ENCODE measurements at regions not wholly inside any gene's neighbourhood (a gene's known extent, or its start where the extent isn't known, plus 50 kb on each side); places are given as distances from the start of the nearest gene placed in this dataset.

- H3K36me3 ChIP-seq (ENCODE audit: insufficient read depth in 1 of 2, low read depth in 1 of 2), result no peaks in the 10 kb centered on the region
- no peaks in the 10 kb centered on the region for H3K27me3 ChIP-seq (ENCODE audit: insufficient read depth in 3 of 3, low read length in 2 of 3)
- no peaks in the 10 kb centered on the region for H3K9me3 ChIP-seq
- no peak for DNase-seq
- no peak overlapping the region for H3K4me3 ChIP-seq
- no peak overlapping the region for H3K27ac ChIP-seq
- 69 to 75% (median 73%) methylated on average over 3 of the region's 3 CpGs for WGBS, 3 donors
- no peak for TF ChIP-seq CTCF (IDR thresholded peaks at IDR 0.05)
- no peaks in the 10 kb centered on the region for H3K4me1 ChIP-seq
- ATAC-seq, result no peak
- intact Hi-C loops (cut with DNase I), result no loop called here
Observed at GRCh38 chr20:19070681-19071445, 141.6 kb upstream of the SLC24A3 start.

GRCh38 chr20:19071446-19071725 is 141.1 kb upstream of the SLC24A3 start:
- no peak for DNase-seq
- no peak for TF ChIP-seq CTCF (IDR thresholded peaks at IDR 0.05)
- Histone ChIP-seq H3K4me1 (no peaks in the 10 kb centered on the region), H3K27me3 (ENCODE audit: insufficient read depth in 3 of 3, low read length in 2 of 3) (no peaks in the 10 kb centered on the region), H3K27ac (no peak overlapping the region), H3K36me3 (ENCODE audit: insufficient read depth in 1 of 2, low read depth in 1 of 2) (no peaks in the 10 kb centered on the region), H3K9me3 (no peaks in the 10 kb centered on the region), H3K4me3 (no peak overlapping the region)
- 65 to 81% (median 79%) methylated on average over 3 of the region's 3 CpGs for WGBS, 3 donors
- ATAC-seq, result no peak
- intact Hi-C loops (cut with DNase I), result no loop called here

GRCh38 chr20:19071902-19072498 is 140.4 kb upstream of the SLC24A3 start:
- H3K36me3 ChIP-seq (ENCODE audit: insufficient read depth in 1 of 2, low read depth in 1 of 2), result no peaks in the 10 kb centered on the region
- intact Hi-C loops (cut with DNase I), result no loop called here
- no peak overlapping the region for H3K4me3 ChIP-seq
- no peaks in the 10 kb centered on the region for H3K9me3 ChIP-seq
- TF ChIP-seq CTCF (IDR thresholded peaks at IDR 0.05), result no peak
- 82 to 89% (median 87%) methylated on average over 2 of the region's 2 CpGs for WGBS, 3 donors
- H3K4me1 ChIP-seq, result no peaks in the 10 kb centered on the region
- no peaks in the 10 kb centered on the region for H3K27me3 ChIP-seq (ENCODE audit: insufficient read depth in 3 of 3, low read length in 2 of 3)
- no peak for ATAC-seq
- H3K27ac ChIP-seq, result no peak overlapping the region
- no peak for DNase-seq

- Histone ChIP-seq H3K4me1 (no peaks in the 10 kb centered on the region), H3K27ac (no peak overlapping the region), H3K36me3 (ENCODE audit: insufficient read depth in 1 of 2, low read depth in 1 of 2) (no peaks in the 10 kb centered on the region), H3K4me3 (no peak overlapping the region), H3K9me3 (no peaks in the 10 kb centered on the region), H3K27me3 (ENCODE audit: insufficient read depth in 3 of 3, low read length in 2 of 3) (no peaks in the 10 kb centered on the region)
- 85 to 92% (median 88%) methylated on average over 5 of the region's 5 CpGs for WGBS, 3 donors
- no peak for DNase-seq
- no peak for ATAC-seq
- intact Hi-C loops (cut with DNase I), result no loop called here
- TF ChIP-seq CTCF (IDR thresholded peaks at IDR 0.05), result no peak
Observed at GRCh38 chr20:19072988-19073387, 139.5 kb upstream of the SLC24A3 start.
